Peyer's patch (tissue), 4 donors: ENCODE measurements at regions not wholly inside any gene's neighbourhood (a gene's known extent, or its start where the extent isn't known, plus 50 kb on each side); places are given as distances from the start of the nearest gene placed in this dataset.

Experiments used
- DNase-seq, 3 donors: peaks; one replicate each; pipeline ENCODE4 v3.0.0-alpha.2; 2017 to 2019
- H3K27ac ChIP-seq, 4 donors: fragments of 200-600 bp; sonication (generic); one replicate each; pipeline ENCODE4 v1.5.1; 2016 to 2019
- H3K27me3 ChIP-seq, 2 donors: fragments of 200-600 bp; sonication (generic); one replicate each; pipeline ENCODE4 v1.5.1; 2019
- H3K36me3 ChIP-seq, 3 donors: fragments of 200-600 bp; sonication (generic); one replicate each; pipeline ENCODE4 v1.5.1; 2016 to 2019
- H3K4me1 ChIP-seq, 4 donors: fragments of 200-600 bp; sonication (generic); one replicate each; pipeline ENCODE4 v1.5.1; 2016 to 2019
- H3K4me3 ChIP-seq, 4 donors: fragments of 200-600 bp; sonication (generic); 1 replicate in 3 of 4; 2 replicates in 1 of 4; pipeline ENCODE4 v1.5.1; 2016 to 2019; ENCODE audit warnings: mild to moderate bottlenecking in 1 of 4
- H3K9me3 ChIP-seq, 4 donors: fragments of 200-600 bp; sonication (generic); one replicate each; pipeline ENCODE4 v1.5.1; 2016 to 2019; ENCODE audit warnings: mild to moderate bottlenecking in 1 of 4
- POLR2A ChIP-seq, 2 donors: fragments of 450-650 bp; IDR thresholded peaks; one replicate each; pipeline ENCODE4 v1.5.1; 2017; ENCODE audit warnings: antibody characterized with exemption in 2 of 2, mild to moderate bottlenecking in 2 of 2, moderate library complexity in 2 of 2
- TF ChIP-seq, protein P1 (sequence below), 6 experiments: fragments of 450-650 bp in 4 of 6; fragments of 200-600 bp in 2 of 6; sonication (generic) in 1 of 6; IDR thresholded peaks; one replicate each; pipeline ENCODE4 v1.5.1; 2017 to 2019; ENCODE audit warnings: antibody characterized with exemption in 6 of 6, mild to moderate bottlenecking in 3 of 6, moderate library complexity in 1 of 6

- TF ChIP-seq, protein P1, sequence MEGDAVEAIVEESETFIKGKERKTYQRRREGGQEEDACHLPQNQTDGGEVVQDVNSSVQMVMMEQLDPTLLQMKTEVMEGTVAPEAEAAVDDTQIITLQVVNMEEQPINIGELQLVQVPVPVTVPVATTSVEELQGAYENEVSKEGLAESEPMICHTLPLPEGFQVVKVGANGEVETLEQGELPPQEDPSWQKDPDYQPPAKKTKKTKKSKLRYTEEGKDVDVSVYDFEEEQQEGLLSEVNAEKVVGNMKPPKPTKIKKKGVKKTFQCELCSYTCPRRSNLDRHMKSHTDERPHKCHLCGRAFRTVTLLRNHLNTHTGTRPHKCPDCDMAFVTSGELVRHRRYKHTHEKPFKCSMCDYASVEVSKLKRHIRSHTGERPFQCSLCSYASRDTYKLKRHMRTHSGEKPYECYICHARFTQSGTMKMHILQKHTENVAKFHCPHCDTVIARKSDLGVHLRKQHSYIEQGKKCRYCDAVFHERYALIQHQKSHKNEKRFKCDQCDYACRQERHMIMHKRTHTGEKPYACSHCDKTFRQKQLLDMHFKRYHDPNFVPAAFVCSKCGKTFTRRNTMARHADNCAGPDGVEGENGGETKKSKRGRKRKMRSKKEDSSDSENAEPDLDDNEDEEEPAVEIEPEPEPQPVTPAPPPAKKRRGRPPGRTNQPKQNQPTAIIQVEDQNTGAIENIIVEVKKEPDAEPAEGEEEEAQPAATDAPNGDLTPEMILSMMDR (IDR thresholded peaks at IDR 0.05), result no peak
- no peak for TF ChIP-seq POLR2A (IDR thresholded peaks at IDR 0.05)
- Histone ChIP-seq H3K4me1 (peaks cover 0 to 36% (median 6%) of the 10 kb centered on the region in 4 donors), H3K4me3 (peak overlapping the region in 1 of 4 donors; percentile 4), H3K9me3 (peaks cover 0 to 3% (median 0%) of the 10 kb centered on the region in 4 donors), H3K27ac (peak overlapping the region in 2 of 4 donors; percentile 64 to 75), H3K36me3 (no peaks in the 10 kb centered on the region), H3K27me3 (no peaks in the 10 kb centered on the region)
- DNase-seq, result peak in 2 of 3 donors; percentile 62 to 84
These were observed 365.9 kb upstream of the PROK2 start for GRCh38 chr3:72150634-72151412.

DNA sequence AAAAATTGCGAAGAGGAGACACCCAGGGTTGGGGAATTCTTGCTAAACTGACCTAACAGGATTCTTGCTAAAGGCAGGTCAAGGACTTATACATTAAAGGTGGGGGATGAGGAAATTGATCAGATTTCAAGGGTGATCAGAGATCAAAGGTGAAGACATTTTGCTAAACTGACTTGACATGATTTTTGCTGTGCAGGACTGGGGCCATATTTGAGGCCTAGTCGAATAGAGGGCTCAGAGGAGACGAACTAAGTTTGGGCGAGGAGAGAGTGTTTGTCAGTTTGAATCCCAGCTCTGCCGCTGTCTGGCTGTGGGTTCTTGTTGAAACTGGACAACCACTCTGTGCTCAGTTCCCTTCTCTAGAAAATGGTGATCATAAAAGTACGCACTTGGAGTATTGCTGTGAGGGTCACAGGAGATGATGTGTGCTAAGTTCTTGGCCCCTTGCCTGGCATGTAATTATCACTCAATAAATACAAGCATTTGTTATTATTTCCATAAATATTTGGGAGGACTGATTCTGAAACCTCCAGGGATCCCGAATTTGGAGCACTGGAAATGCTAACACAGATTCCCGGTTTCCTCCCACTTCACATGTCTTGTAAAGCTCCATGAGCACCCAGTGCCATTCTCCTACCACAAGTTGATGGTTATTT lies 364.8 kb upstream of the PROK2 start:
- peak overlapping the region in 1 of 4 donors; percentile 45 for H3K27ac ChIP-seq
- peaks cover 0 to 32% (median 6%) of the 10 kb centered on the region in 4 donors for H3K4me1 ChIP-seq
- no peak overlapping the region for H3K4me3 ChIP-seq
- TF ChIP-seq, protein P1 (IDR thresholded peaks at IDR 0.05), result no peak
- no peak for DNase-seq
- H3K27me3 ChIP-seq, result no peaks in the 10 kb centered on the region
- H3K9me3 ChIP-seq, result peaks cover 0 to 3% (median 0%) of the 10 kb centered on the region in 4 donors
- no peaks in the 10 kb centered on the region for H3K36me3 ChIP-seq

DNA sequence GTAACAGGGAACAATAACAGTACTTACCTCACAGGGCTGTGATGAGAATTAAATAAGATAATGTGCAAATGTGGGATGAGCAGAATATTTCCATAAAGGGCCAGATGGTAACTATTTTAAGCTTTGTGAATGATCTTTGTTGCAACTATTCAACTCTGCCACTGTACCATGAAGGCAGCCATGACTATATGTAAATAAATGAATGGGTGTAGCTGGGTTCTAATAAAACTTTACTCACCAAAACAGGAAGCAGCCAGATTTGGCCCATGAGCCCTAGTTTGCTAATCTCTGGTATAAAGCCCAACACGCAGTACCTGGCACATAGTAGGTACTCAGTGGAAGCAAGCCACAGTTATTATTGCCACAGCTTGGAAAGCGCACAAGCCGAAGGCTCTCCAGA lies 362.7 kb upstream of the PROK2 start:
- TF ChIP-seq, protein P1 (IDR thresholded peaks at IDR 0.05), result no peak
- TF ChIP-seq POLR2A (IDR thresholded peaks at IDR 0.05), result no peak
- no peak overlapping the region for H3K27ac ChIP-seq
- H3K4me1 ChIP-seq, result peaks cover 0 to 28% (median 5%) of the 10 kb centered on the region in 4 donors
- no peaks in the 10 kb centered on the region for H3K27me3 ChIP-seq
- H3K36me3 ChIP-seq, result no peaks in the 10 kb centered on the region
- no peak overlapping the region for H3K4me3 ChIP-seq
- DNase-seq, result no peak
- no peaks in the 10 kb centered on the region for H3K9me3 ChIP-seq

DNA sequence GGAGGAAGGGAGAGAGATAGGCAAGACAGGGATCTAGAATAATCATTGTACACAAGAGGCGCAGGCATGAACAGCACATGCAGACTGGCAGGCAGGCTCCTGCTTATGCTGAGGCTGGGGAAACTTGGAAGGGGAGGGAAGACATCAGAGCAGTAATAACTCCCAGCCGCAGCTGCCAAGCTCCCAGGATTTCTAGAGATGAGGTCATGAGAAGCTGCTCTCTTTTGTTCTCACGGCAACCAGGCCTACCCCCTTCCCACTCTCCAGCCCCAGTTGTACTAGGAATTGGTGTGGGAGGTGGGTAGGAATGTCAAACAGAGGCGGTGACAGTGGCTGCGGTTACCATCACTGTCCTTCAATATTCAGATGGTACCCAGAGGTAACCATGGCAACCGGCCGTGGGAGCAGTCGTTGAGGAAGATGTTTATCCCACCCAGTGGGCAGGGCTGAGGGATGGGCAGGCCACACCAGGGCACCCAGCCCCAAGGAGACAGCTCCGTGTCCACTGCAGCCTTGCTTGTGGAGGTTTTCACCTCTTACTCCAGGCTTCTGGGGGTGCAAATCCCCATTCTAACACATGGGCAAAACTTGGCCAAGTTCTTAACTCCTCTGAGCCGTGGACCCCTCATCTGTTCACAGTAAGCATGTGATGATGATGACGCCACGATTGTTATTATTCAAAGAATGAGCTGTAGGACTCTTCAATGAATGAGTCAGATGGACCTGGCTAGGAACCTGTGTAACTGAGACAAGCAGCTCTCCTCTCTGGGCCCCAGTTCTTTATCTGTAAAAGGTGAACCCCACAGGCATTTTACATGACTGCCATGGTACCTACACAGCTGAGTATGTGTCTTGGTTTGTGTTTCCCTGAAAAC lies 360.8 kb upstream of the PROK2 start:
- Histone ChIP-seq H3K27ac (no peak overlapping the region), H3K27me3 (no peaks in the 10 kb centered on the region), H3K36me3 (no peaks in the 10 kb centered on the region), H3K4me3 (no peak overlapping the region), H3K9me3 (no peaks in the 10 kb centered on the region), H3K4me1 (peaks cover 0 to 13% (median 0%) of the 10 kb centered on the region in 4 donors)
- no peak for DNase-seq
- TF ChIP-seq, protein P1 (IDR thresholded peaks at IDR 0.05), result no peak
- no peak for TF ChIP-seq POLR2A (IDR thresholded peaks at IDR 0.05)

DNA sequence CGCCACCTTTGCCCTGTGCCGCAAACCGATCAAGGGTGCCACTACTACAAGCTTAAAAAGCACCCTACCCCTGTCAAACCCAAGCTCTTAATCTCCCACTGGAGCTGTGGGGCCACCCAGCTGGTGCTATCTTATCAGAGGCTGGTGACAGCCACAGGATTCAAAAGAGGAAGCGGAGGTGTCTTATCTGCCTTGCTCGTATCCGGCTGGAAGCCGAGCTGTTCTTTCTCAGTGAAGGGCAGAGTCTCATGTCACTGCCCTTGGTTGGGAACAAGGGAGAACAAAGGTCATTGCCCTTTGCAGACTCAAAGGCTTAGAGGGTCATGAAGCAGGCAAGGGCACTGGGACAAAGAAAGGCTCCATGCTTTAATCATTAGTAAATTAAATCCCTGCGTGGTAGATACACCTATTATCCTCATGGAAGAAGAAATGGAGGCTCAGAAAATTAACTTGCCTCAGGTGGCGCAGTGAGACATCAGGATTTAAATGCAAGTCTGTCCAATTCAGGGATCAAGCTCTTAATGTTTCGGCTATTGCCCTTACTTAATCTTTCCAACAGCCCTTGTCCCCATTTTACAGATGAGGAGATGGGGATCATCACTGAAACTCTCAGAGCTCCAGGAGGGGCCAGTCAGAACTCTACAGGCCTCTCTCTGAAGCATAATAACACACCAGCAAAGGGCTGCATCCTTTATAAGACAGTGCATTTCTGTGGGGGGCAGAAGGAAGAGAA lies 360.0 kb upstream of the PROK2 start:
- peaks cover 0 to 13% (median 0%) of the 10 kb centered on the region in 4 donors for H3K4me1 ChIP-seq
- no peak overlapping the region for H3K4me3 ChIP-seq
- H3K9me3 ChIP-seq, result no peaks in the 10 kb centered on the region
- H3K27ac ChIP-seq, result peak overlapping the region in 1 of 4 donors; percentile 10
- TF ChIP-seq, protein P1 (IDR thresholded peaks at IDR 0.05), result no peak
- TF ChIP-seq POLR2A (IDR thresholded peaks at IDR 0.05), result no peak
- peak in 2 of 3 donors; percentile 63 to 72 for DNase-seq
- no peaks in the 10 kb centered on the region for H3K27me3 ChIP-seq
- no peaks in the 10 kb centered on the region for H3K36me3 ChIP-seq
